Mesenchymal stem cell (in vitro differentiated cells and primary cell): ENCODE measurements at regions not wholly inside any gene's neighbourhood (a gene's known extent, or its start where the extent isn't known, plus 50 kb on each side); places are given as distances from the start of the nearest gene placed in this dataset.

Experiments
- DNase-seq: peaks from one replicate; pipeline ENCODE4 v3.0.0-alpha.2; 2013
- H2AFZ ChIP-seq: one replicate; pipeline ENCODE4 v1.6.1; 2013; ENCODE audit warnings: low read depth, mild to moderate bottlenecking, control low read depth, inconsistent platforms, low read length, moderate library complexity
- H2AK5ac ChIP-seq: 2 replicates; pipeline ENCODE4 v1.6.1; 2013; ENCODE audit warnings: low read length, moderate library complexity, mild to moderate bottlenecking, inconsistent platforms; ENCODE audit not compliant: severe bottlenecking
- H2BK120ac ChIP-seq: one replicate; pipeline ENCODE4 v1.6.1; 2013; ENCODE audit warnings: low read depth, mild to moderate bottlenecking, inconsistent platforms, low read length, moderate library complexity
- H2BK12ac ChIP-seq, 2 experiments: one replicate each; pipeline ENCODE4 v1.6.1; 2013; ENCODE audit warnings: inconsistent platforms in 2 of 2, low read length in 2 of 2, mild to moderate bottlenecking in 2 of 2, moderate library complexity in 2 of 2, control low read depth in 1 of 2
- H2BK15ac ChIP-seq: one replicate; pipeline ENCODE4 v1.6.1; 2013; ENCODE audit warnings: mild to moderate bottlenecking, low read depth, inconsistent platforms; ENCODE audit not compliant: poor library complexity, severe bottlenecking
- H2BK5ac ChIP-seq: 2 replicates; pipeline ENCODE4 v1.6.1; 2013; ENCODE audit warnings: low read depth, mild to moderate bottlenecking, low read length, control low read depth, inconsistent platforms; ENCODE audit not compliant: poor library complexity, severe bottlenecking
- H3K14ac ChIP-seq, 2 experiments: one replicate each; pipeline ENCODE4 v1.6.1; 2013; ENCODE audit warnings: inconsistent platforms in 2 of 2, low read length in 2 of 2, control low read depth in 1 of 2, mild to moderate bottlenecking in 1 of 2, moderate library complexity in 1 of 2
- H3K18ac ChIP-seq, 2 experiments: one replicate each; pipeline ENCODE4 v1.6.1; 2013; ENCODE audit warnings: inconsistent platforms in 2 of 2, low read length in 2 of 2, control low read depth in 1 of 2, low read depth in 1 of 2, mild to moderate bottlenecking in 1 of 2
- H3K23ac ChIP-seq, 2 experiments: one replicate each; pipeline ENCODE4 v1.6.1; 2013; ENCODE audit warnings: inconsistent platforms in 2 of 2, low read length in 2 of 2, mild to moderate bottlenecking in 2 of 2, moderate library complexity in 2 of 2, control low read depth in 1 of 2
- H3K27ac ChIP-seq: 2 replicates; pipeline ENCODE4 v1.5.1; 2013; ENCODE audit warnings: mild to moderate bottlenecking, moderate library complexity, low read length, control low read depth, inconsistent platforms; ENCODE audit not compliant: poor library complexity, severe bottlenecking
- H3K27me3 ChIP-seq, 2 experiments: 2 replicates each; pipeline versions ENCODE4 v1.6.1 to v1.7.0; 2013; ENCODE audit warnings: low read length in 2 of 2, mild to moderate bottlenecking in 2 of 2, moderate library complexity in 2 of 2, control low read depth in 1 of 2, inconsistent platforms in 1 of 2; ENCODE audit not compliant: control insufficient read depth in 1 of 2, insufficient read depth in 1 of 2
- H3K36me3 ChIP-seq, 2 experiments: 2 replicates each; pipeline versions ENCODE4 v1.6.1 to v1.7.0; 2013; ENCODE audit warnings: low read length in 2 of 2, control low read depth in 1 of 2, inconsistent platforms in 1 of 2, low read depth in 1 of 2, mild to moderate bottlenecking in 1 of 2; ENCODE audit not compliant: insufficient read depth in 2 of 2, control insufficient read depth in 1 of 2
- H3K4ac ChIP-seq, 2 experiments: one replicate each; pipeline ENCODE4 v1.6.1; 2013; ENCODE audit warnings: inconsistent platforms in 2 of 2, low read length in 2 of 2, mild to moderate bottlenecking in 2 of 2, moderate library complexity in 2 of 2, control low read depth in 1 of 2, low read depth in 1 of 2
- H3K4me1 ChIP-seq: 2 replicates; pipeline ENCODE4 v1.6.1; 2013; ENCODE audit warnings: low read depth, low read length, control low read depth; ENCODE audit not compliant: control insufficient read depth, insufficient read depth
- H3K4me2 ChIP-seq: 2 replicates; pipeline ENCODE4 v1.6.1; 2013; ENCODE audit warnings: low read length, mild to moderate bottlenecking, inconsistent platforms; ENCODE audit not compliant: poor library complexity, severe bottlenecking
- H3K4me3 ChIP-seq, 2 experiments: 2 replicates each; pipeline versions ENCODE4 v1.5.1 to v1.7.0; 2013; ENCODE audit warnings: low read length in 2 of 2, mild to moderate bottlenecking in 2 of 2, control low read depth in 1 of 2, low read depth in 1 of 2; ENCODE audit not compliant: insufficient read depth in 1 of 2
- H3K79me1 ChIP-seq: replicated peaks from 2 replicates; pipeline ENCODE4 v1.6.1; 2013; ENCODE audit warnings: mild to moderate bottlenecking, control low read depth, low read length, inconsistent platforms; ENCODE audit not compliant: poor library complexity, severe bottlenecking
- H3K9ac ChIP-seq: 2 replicates; pipeline ENCODE4 v1.7.0; 2013; ENCODE audit warnings: mild to moderate bottlenecking, low read length, moderate library complexity
- H3K9me3 ChIP-seq: 2 replicates; pipeline ENCODE4 v1.7.0; 2013; ENCODE audit warnings: mild to moderate bottlenecking, low read length; ENCODE audit not compliant: control insufficient read depth
- H4K8ac ChIP-seq: one replicate; pipeline ENCODE4 v1.6.1; 2013; ENCODE audit warnings: inconsistent platforms, mild to moderate bottlenecking, low read length, moderate library complexity
- H4K91ac ChIP-seq: one replicate; pipeline ENCODE4 v1.6.1; 2013; ENCODE audit warnings: mild to moderate bottlenecking, low read length, inconsistent platforms
- WGBS: methylation state at CpG from one replicate; pipeline ENCODE4 v1.1.7; 2013; ENCODE audit warnings: mixed read lengths; 5-methylcytosine and 5-hydroxymethylcytosine counted together

DNA sequence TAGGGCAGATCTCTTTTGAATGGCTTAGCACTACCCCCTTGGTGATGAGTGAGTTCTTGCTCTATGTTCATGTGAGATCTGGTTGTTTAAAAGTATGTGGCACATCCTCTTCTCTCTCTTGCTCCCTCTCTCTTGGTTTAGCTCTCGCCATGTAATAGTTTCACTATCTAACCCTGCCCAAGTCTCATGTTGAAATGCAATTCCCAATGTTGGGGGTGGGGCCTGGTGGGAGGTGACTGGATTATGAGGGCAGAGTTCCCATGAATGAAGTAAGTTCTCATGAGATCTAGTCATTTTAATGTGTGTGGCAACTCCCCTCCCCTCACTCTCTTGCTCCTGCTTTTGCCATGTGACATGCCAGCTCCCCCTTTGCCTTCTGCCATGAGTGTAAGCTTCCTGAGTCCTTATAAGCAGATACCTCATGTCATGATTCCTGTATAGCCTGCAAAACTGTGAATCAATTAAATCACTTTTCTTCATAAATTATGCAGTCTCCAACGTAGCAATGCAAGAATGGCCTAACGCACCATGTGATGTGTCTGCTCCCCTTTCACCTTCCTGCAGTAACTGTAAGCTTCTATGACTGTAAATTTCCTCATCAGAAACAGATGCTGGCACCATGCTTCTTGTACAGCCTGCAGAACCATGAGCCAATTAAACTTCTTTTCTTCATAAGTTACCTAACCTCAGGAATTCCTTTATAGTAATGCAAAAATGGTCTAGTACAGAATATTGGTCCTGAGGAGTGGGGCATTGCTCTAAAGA lies 74.8 kb upstream of the KCNH8 start:
- Histone ChIP-seq H3K4me3 (no peak overlapping the region), H3K36me3 (no peaks in the 10 kb centered on the region), H2BK15ac (no peak overlapping the region), H2AFZ (no peak overlapping the region), H2BK120ac (no peak overlapping the region), H3K27me3 (no peaks in the 10 kb centered on the region), H3K79me1 (no peaks in the 10 kb centered on the region), H2AK5ac (no peak overlapping the region), H3K23ac (no peak overlapping the region), H3K4me1 (no peaks in the 10 kb centered on the region), H4K8ac (no peak overlapping the region), H3K9ac (no peak overlapping the region), H3K14ac (no peak overlapping the region), H2BK12ac (no peak overlapping the region), H3K18ac (no peak overlapping the region), H3K4me2 (no peak overlapping the region), H2BK5ac (no peak overlapping the region), H3K4ac (no peak overlapping the region), H3K27ac (no peak overlapping the region), H4K91ac (no peak overlapping the region), H3K9me3 (no peaks in the 10 kb centered on the region)
- DNase-seq: no peak
- WGBS: 64% methylated on average over 2 of the region's 3 CpGs

- H3K9ac ChIP-seq: no peak overlapping the region
- H3K4me1 ChIP-seq: no peaks in the 10 kb centered on the region
- H2AFZ ChIP-seq: no peak overlapping the region
- H3K14ac ChIP-seq: no peak overlapping the region
- no peak overlapping the region for H4K91ac ChIP-seq
- H3K4me3 ChIP-seq: no peak overlapping the region
- no peaks in the 10 kb centered on the region for H3K9me3 ChIP-seq
- H3K27ac ChIP-seq: no peak overlapping the region
- H2AK5ac ChIP-seq: no peak overlapping the region
- H3K4me2 ChIP-seq: no peak overlapping the region
- no peak overlapping the region for H3K18ac ChIP-seq
- H2BK5ac ChIP-seq: no peak overlapping the region
- H2BK120ac ChIP-seq: no peak overlapping the region
- H4K8ac ChIP-seq: no peak overlapping the region
- no peaks in the 10 kb centered on the region for H3K36me3 ChIP-seq
- DNase-seq: no peak
- no peak overlapping the region for H3K23ac ChIP-seq
- WGBS: no CpG with 5 or more reads among the region's 1 CpG
- no peak overlapping the region for H2BK12ac ChIP-seq
- H3K4ac ChIP-seq: no peak overlapping the region
- no peak overlapping the region for H2BK15ac ChIP-seq
- H3K27me3 ChIP-seq: no peaks in the 10 kb centered on the region
- H3K79me1 ChIP-seq: no peaks in the 10 kb centered on the region
Measured at GRCh38 chr3:19070325-19070724, 78.0 kb upstream of the KCNH8 start.

DNA sequence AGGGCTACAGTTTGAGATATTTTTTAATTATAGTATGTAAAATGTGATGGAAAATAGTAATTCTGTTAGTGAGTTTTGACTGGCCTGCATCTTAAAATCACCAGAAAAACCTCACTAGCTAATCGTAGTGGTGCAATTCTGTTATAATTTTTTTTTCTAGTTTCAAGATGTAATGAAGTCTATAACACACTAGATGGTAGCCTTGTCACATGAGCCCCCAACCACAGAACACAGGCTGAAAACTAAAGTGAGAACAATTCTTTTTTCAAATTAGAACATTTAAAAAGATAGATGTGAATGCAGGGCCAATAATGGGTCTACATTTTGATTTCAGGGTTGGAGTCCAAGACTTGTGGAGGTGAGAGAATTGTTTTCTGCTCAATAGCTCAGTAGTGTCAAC lies 83.3 kb upstream of the KCNH8 start:
- H2BK15ac ChIP-seq: no peak overlapping the region
- H3K23ac ChIP-seq: no peak overlapping the region
- H2AK5ac ChIP-seq: no peak overlapping the region
- no peak overlapping the region for H4K91ac ChIP-seq
- no peak overlapping the region for H2BK5ac ChIP-seq
- H3K27me3 ChIP-seq: no peaks in the 10 kb centered on the region
- no CpG with 5 or more reads among the region's 1 CpG for WGBS
- H3K4me3 ChIP-seq: no peak overlapping the region
- H3K4me1 ChIP-seq: no peaks in the 10 kb centered on the region
- no peaks in the 10 kb centered on the region for H3K36me3 ChIP-seq
- no peak overlapping the region for H2BK120ac ChIP-seq
- H3K4me2 ChIP-seq: no peak overlapping the region
- H3K9ac ChIP-seq: no peak overlapping the region
- no peak overlapping the region for H3K18ac ChIP-seq
- H3K79me1 ChIP-seq: no peaks in the 10 kb centered on the region
- no peak overlapping the region for H2AFZ ChIP-seq
- H3K27ac ChIP-seq: no peak overlapping the region
- H3K4ac ChIP-seq: no peak overlapping the region
- H3K14ac ChIP-seq: no peak overlapping the region
- H4K8ac ChIP-seq: no peak overlapping the region
- no peak for DNase-seq
- H3K9me3 ChIP-seq: no peaks in the 10 kb centered on the region
- H2BK12ac ChIP-seq: no peak overlapping the region

- no peaks in the 10 kb centered on the region for H3K36me3 ChIP-seq
- no peak overlapping the region for H4K91ac ChIP-seq
- H3K79me1 ChIP-seq: no peaks in the 10 kb centered on the region
- H3K18ac ChIP-seq: no peak overlapping the region
- H4K8ac ChIP-seq: no peak overlapping the region
- no peaks in the 10 kb centered on the region for H3K27me3 ChIP-seq
- no peaks in the 10 kb centered on the region for H3K4me1 ChIP-seq
- H2BK15ac ChIP-seq: no peak overlapping the region
- no peak overlapping the region for H3K27ac ChIP-seq
- H3K23ac ChIP-seq: no peak overlapping the region
- H3K4me3 ChIP-seq: no peak overlapping the region
- no peaks in the 10 kb centered on the region for H3K9me3 ChIP-seq
- WGBS: 86% methylated on average over 3 of the region's 5 CpGs
- DNase-seq: no peak
- no peak overlapping the region for H2BK120ac ChIP-seq
- no peak overlapping the region for H2AK5ac ChIP-seq
- no peak overlapping the region for H3K4ac ChIP-seq
- no peak overlapping the region for H2BK5ac ChIP-seq
- no peak overlapping the region for H3K4me2 ChIP-seq
- H2AFZ ChIP-seq: no peak overlapping the region
- H2BK12ac ChIP-seq: no peak overlapping the region
- no peak overlapping the region for H3K9ac ChIP-seq
- no peak overlapping the region for H3K14ac ChIP-seq
Measured at GRCh38 chr3:19063936-19064335, 84.4 kb upstream of the KCNH8 start.
